CD8-positive, alpha-beta memory T cell (primary cell): ENCODE measurements at regions not wholly inside any gene's neighbourhood (a gene's known extent, or its start where the extent isn't known, plus 50 kb on each side); places are given as distances from the start of the nearest gene placed in this dataset.

Experiments
- CTCF ChIA-PET: fragments of 350-600 bp; sonication (Branson Sonifier 250); formaldehyde crosslinking; loops from one replicate; lab custom pipeline; 2021; ENCODE audit warnings: antibody characterized with exemption; lab: Charles Lee
- POLR2A ChIA-PET: fragments of 350-600 bp; sonication (Branson Sonifier 250); formaldehyde crosslinking; loops from one replicate; lab custom pipeline; 2021; ENCODE audit warnings: antibody characterized with exemption; lab: Charles Lee
- DNase-seq, 5 donors: peaks; one replicate each; pipeline versions ENCODE4 v3.0.0 to v3.0.0-alpha.2; 2020 to 2022; ENCODE audit warnings: mixed read lengths in 1 of 5
- H3K27ac ChIP-seq: one replicate; pipeline ENCODE4 v1.7.0; 2013; ENCODE audit warnings: low read depth, mild to moderate bottlenecking, low read length, moderate library complexity
- H3K27me3 ChIP-seq: 2 replicates; pipeline ENCODE4 v1.7.0; 2013; ENCODE audit warnings: low read length, mild to moderate bottlenecking; ENCODE audit not compliant: insufficient read depth, poor library complexity, severe bottlenecking
- H3K36me3 ChIP-seq: 2 replicates; pipeline ENCODE4 v1.7.0; 2013; ENCODE audit warnings: mild to moderate bottlenecking, low read length, moderate library complexity; ENCODE audit not compliant: insufficient read depth
- H3K4me1 ChIP-seq: 2 replicates; pipeline ENCODE4 v1.7.0; 2013; ENCODE audit warnings: mild to moderate bottlenecking, low read length, moderate library complexity; ENCODE audit not compliant: insufficient read depth
- H3K4me3 ChIP-seq: 2 replicates; pipeline ENCODE4 v1.7.0; 2013; ENCODE audit warnings: mild to moderate bottlenecking, low read length
- H3K9me3 ChIP-seq: 2 replicates; pipeline ENCODE4 v1.7.0; 2013; ENCODE audit warnings: mild to moderate bottlenecking, low read length
- H3K27ac Mint-ChIP-seq, 8 donors: one replicate each; pipeline ENCODE4 v1.8.0; 2020 to 2021; ENCODE audit warnings: mixed read lengths in 8 of 8, mild to moderate bottlenecking in 6 of 8, inconsistent platforms in 3 of 8, moderate library complexity in 3 of 8
- H3K27me3 Mint-ChIP-seq, 2 donors: one replicate each; pipeline ENCODE4 v1.8.0; 2020 to 2021; ENCODE audit warnings: mixed read lengths in 2 of 2, mild to moderate bottlenecking in 1 of 2, moderate library complexity in 1 of 2
- H3K36me3 Mint-ChIP-seq, 3 donors: one replicate each; pipeline ENCODE4 v1.8.0; 2020 to 2021; ENCODE audit warnings: mixed read lengths in 3 of 3, inconsistent platforms in 1 of 3, mild to moderate bottlenecking in 1 of 3
- H3K4me1 Mint-ChIP-seq, 3 donors: one replicate each; pipeline ENCODE4 v1.8.0; 2020 to 2021; ENCODE audit warnings: mixed read lengths in 3 of 3, inconsistent platforms in 1 of 3, mild to moderate bottlenecking in 1 of 3
- H3K4me3 Mint-ChIP-seq, 7 donors: one replicate each; pipeline ENCODE4 v1.8.0; 2020 to 2021; ENCODE audit warnings: mixed read lengths in 7 of 7, mild to moderate bottlenecking in 6 of 7, moderate library complexity in 4 of 7, inconsistent platforms in 2 of 7
- H3K9me3 Mint-ChIP-seq, 5 donors: one replicate each; pipeline ENCODE4 v1.8.0; 2020 to 2022; ENCODE audit warnings: mixed read lengths in 5 of 5, mild to moderate bottlenecking in 3 of 5, moderate library complexity in 2 of 5, inconsistent platforms in 1 of 5

DNA sequence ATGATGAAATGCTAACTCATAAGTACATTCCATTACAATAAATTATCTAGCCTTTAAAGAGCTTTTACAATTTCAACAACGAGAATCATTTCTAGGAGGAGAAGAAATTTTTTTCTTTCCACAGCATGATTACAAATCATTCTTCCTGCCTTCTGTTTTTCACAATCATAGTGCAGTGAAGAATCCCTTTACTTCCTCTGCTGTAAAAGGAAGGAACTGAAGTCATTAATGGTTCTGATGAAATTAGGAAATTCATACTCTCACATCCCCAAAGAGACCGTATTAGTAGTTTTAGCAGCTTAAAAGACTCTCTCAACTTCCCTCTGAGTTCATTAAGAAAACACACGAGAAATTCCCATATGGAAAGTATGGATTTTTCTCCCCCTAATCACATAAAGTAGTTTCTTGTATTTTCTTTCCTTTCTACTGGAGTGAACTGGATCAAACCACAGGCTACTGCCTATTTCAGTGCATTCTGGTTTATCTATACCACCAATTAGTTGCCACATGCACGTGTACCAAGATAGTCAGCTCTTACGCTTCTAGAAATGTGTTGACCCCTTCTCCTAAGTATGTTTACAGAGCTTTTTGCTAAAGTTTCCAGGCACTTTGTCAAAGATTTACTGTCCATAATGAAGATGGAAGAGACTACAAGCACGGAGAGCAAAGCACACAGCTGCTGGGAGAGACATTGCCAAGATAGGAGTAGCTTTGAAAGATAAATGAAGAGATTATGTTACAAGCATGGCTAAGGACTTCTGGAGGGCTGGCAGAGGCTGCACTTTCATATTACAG lies 58.9 kb upstream of the KITLG start:
- peaks cover 0 to 2% of the 10 kb centered on the region in 2 donors for H3K27me3 Mint-ChIP-seq
- H3K27ac Mint-ChIP-seq = no peak overlapping the region
- Histone ChIP-seq H3K9me3 (no peaks in the 10 kb centered on the region), H3K4me3 (no peak overlapping the region), H3K4me1 (no peaks in the 10 kb centered on the region), H3K27ac (no peak overlapping the region), H3K27me3 (no peaks in the 10 kb centered on the region), H3K36me3 (no peaks in the 10 kb centered on the region)
- H3K4me3 Mint-ChIP-seq = no peak overlapping the region
- no peaks in the 10 kb centered on the region for H3K4me1 Mint-ChIP-seq
- no peak for DNase-seq
- ChIA-PET POLR2A (no interaction called here), CTCF (no interaction called here)
- no peaks in the 10 kb centered on the region for H3K36me3 Mint-ChIP-seq
- no peaks in the 10 kb centered on the region for H3K9me3 Mint-ChIP-seq

DNA sequence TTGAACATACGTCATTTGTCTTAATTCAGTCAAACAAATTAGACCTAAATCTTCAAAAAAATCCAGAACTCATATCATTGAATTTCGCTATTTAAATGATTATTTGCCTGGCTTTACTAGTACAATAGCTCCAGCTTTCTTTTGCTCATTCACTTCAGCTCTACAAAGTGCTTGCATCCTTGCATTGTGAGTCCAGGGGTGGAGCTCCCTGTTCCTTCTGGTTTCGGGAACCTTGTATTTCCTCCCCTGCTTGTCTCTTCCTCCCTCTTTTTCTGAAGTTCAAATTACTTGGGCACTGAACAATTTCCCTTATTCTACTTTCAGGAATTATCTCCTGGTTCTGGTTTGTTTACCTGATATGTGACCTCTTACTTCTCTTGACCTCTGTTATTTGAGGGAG lies 58.1 kb upstream of the KITLG start:
- H3K4me1 ChIP-seq = no peaks in the 10 kb centered on the region
- CTCF ChIA-PET = no interaction called here
- DNase-seq = no peak
- H3K9me3 ChIP-seq = no peaks in the 10 kb centered on the region
- H3K9me3 Mint-ChIP-seq = no peaks in the 10 kb centered on the region
- no peak overlapping the region for H3K27ac ChIP-seq
- H3K27me3 Mint-ChIP-seq = peaks cover 0 to 2% of the 10 kb centered on the region in 2 donors
- POLR2A ChIA-PET = no interaction called here
- no peaks in the 10 kb centered on the region for H3K4me1 Mint-ChIP-seq
- no peaks in the 10 kb centered on the region for H3K36me3 ChIP-seq
- no peak overlapping the region for H3K4me3 ChIP-seq
- no peaks in the 10 kb centered on the region for H3K27me3 ChIP-seq
- H3K4me3 Mint-ChIP-seq = no peak overlapping the region
- no peaks in the 10 kb centered on the region for H3K36me3 Mint-ChIP-seq
- no peak overlapping the region for H3K27ac Mint-ChIP-seq

DNA sequence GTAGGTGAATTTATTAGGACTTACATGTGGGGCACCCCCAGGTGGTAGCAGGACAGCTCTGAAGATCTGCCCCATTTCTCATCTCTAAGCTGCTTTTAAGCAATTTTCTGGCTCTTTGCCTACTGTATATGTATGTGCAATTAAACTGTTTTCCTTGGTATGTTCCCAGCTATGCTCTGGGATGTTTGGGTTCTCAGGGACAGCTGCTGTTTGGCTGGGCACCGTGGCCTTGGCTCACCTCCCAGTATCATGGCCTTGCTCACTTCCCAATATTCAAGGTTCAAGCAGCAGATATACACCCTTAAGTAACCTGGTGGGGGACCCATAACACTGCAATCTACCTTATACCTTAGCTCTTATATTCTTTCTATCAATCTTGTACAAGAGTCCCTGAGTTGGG lies 53.7 kb upstream of the KITLG start:
- Mint-ChIP-seq H3K36me3 (no peaks in the 10 kb centered on the region), H3K4me3 (no peak overlapping the region), H3K4me1 (no peaks in the 10 kb centered on the region), H3K27ac (no peak overlapping the region), H3K9me3 (no peaks in the 10 kb centered on the region), H3K27me3 (peaks cover 0 to 2% of the 10 kb centered on the region in 2 donors)
- no peaks in the 10 kb centered on the region for H3K4me1 ChIP-seq
- ChIA-PET POLR2A (no interaction called here), CTCF (no interaction called here)
- H3K27ac ChIP-seq = no peak overlapping the region
- H3K4me3 ChIP-seq = no peak overlapping the region
- DNase-seq = no peak
- no peaks in the 10 kb centered on the region for H3K36me3 ChIP-seq
- no peaks in the 10 kb centered on the region for H3K9me3 ChIP-seq
- H3K27me3 ChIP-seq = no peaks in the 10 kb centered on the region

DNA sequence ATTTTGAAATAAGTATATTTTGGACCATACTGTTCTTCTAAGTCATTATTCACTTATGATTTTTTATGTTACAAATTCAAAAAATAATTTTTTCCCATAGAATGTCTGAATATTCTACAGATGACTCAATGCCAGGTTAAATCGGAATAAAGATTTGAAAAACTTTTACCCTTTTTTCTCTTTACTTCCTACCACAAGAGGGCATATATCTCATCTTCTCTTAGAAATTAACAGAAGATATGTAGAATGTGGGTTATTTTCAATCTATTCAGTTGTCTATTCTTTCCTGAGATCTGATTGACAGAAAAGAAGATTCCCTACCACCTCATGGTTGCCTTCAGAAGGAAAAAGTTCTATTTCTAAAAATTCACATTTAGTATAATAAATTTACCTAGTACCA lies 53.0 kb upstream of the KITLG start:
- POLR2A ChIA-PET = no interaction called here
- H3K9me3 ChIP-seq = no peaks in the 10 kb centered on the region
- no peak overlapping the region for H3K4me3 ChIP-seq
- no peaks in the 10 kb centered on the region for H3K36me3 ChIP-seq
- CTCF ChIA-PET = no interaction called here
- Mint-ChIP-seq H3K4me1 (no peaks in the 10 kb centered on the region), H3K4me3 (no peak overlapping the region), H3K36me3 (no peaks in the 10 kb centered on the region), H3K27ac (no peak overlapping the region), H3K27me3 (no peaks in the 10 kb centered on the region), H3K9me3 (no peaks in the 10 kb centered on the region)
- H3K27ac ChIP-seq = no peak overlapping the region
- DNase-seq = no peak
- H3K27me3 ChIP-seq = no peaks in the 10 kb centered on the region
- H3K4me1 ChIP-seq = no peaks in the 10 kb centered on the region

DNA sequence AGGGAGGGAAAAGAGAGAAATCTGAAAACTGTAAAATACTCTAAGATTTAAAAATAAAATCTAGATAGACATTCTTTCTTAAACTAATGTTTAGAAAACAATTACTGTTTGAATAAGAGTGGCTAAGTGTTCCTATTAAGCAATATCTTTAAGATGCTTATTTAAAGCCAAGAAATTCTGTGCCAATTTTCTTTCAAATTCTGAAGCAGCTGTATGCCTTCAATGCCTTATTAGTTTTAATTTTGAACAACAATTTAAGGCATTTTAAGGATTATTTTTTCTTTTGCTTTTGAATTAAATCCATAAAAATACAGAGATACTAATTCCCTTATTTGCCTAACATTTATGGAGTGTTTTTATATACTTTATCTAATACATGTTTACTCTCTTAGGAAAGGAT lies 50.3 kb upstream of the KITLG start:
- H3K9me3 ChIP-seq = no peaks in the 10 kb centered on the region
- ChIA-PET CTCF (no interaction called here), POLR2A (no interaction called here)
- H3K4me1 Mint-ChIP-seq = no peaks in the 10 kb centered on the region
- H3K4me3 ChIP-seq = no peak overlapping the region
- H3K27ac Mint-ChIP-seq = no peak overlapping the region
- no peaks in the 10 kb centered on the region for H3K36me3 ChIP-seq
- H3K27ac ChIP-seq = no peak overlapping the region
- DNase-seq = no peak
- H3K36me3 Mint-ChIP-seq = no peaks in the 10 kb centered on the region
- no peaks in the 10 kb centered on the region for H3K27me3 ChIP-seq
- no peaks in the 10 kb centered on the region for H3K4me1 ChIP-seq
- no peak overlapping the region for H3K4me3 Mint-ChIP-seq
- no peaks in the 10 kb centered on the region for H3K27me3 Mint-ChIP-seq
- no peaks in the 10 kb centered on the region for H3K9me3 Mint-ChIP-seq
